ENCODE measurements at regions not wholly inside any gene's neighbourhood (a gene's known extent, or its start where the extent isn't known, plus 50 kb on each side); places are given as distances from the start of the nearest gene placed in this dataset.

DNA sequence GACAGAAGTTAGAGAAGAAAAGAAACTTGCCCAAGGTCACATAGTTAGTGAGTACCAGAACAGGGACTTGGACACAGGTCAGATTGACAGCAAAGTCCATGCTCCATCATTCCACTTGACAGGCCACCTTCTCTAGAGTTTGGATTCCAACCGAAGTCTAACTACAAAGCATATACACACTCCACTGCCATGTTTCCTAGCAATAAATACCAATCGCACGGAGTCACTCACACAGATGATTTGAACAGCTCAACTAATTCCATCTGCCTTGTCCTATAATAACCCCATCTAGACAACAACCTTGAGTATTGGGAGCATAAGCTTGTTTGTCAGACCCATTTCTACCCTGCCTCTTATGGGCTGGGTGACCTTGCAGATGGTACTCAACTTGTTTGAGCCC lies 334.6 kb upstream of the MGAT5 start (continued):
- TF ChIP-seq CTCF (IDR thresholded peaks at IDR 0.05) (no peak), FOXM1 (IDR thresholded peaks at IDR 0.05; ENCODE audit: low read depth) (no peak), CHD2 (IDR thresholded peaks at IDR 0.05; ENCODE audit: low read length, partially characterized antibody) (no peak)
- TF ChIP-seq, protein P1, sequence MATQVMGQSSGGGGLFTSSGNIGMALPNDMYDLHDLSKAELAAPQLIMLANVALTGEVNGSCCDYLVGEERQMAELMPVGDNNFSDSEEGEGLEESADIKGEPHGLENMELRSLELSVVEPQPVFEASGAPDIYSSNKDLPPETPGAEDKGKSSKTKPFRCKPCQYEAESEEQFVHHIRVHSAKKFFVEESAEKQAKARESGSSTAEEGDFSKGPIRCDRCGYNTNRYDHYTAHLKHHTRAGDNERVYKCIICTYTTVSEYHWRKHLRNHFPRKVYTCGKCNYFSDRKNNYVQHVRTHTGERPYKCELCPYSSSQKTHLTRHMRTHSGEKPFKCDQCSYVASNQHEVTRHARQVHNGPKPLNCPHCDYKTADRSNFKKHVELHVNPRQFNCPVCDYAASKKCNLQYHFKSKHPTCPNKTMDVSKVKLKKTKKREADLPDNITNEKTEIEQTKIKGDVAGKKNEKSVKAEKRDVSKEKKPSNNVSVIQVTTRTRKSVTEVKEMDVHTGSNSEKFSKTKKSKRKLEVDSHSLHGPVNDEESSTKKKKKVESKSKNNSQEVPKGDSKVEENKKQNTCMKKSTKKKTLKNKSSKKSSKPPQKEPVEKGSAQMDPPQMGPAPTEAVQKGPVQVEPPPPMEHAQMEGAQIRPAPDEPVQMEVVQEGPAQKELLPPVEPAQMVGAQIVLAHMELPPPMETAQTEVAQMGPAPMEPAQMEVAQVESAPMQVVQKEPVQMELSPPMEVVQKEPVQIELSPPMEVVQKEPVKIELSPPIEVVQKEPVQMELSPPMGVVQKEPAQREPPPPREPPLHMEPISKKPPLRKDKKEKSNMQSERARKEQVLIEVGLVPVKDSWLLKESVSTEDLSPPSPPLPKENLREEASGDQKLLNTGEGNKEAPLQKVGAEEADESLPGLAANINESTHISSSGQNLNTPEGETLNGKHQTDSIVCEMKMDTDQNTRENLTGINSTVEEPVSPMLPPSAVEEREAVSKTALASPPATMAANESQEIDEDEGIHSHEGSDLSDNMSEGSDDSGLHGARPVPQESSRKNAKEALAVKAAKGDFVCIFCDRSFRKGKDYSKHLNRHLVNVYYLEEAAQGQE (IDR thresholded peaks at IDR 0.05; ENCODE audit: low read depth, low read length), result no peak

GRCh38 chr2:133927894-133928293 lies 326.0 kb upstream of the MGAT5 start:
- no peaks in the 10 kb centered on the region for H3K9me3 ChIP-seq
- ChIA-PET POLR2A (no interaction called here), CTCF (no interaction called here)
- H3K27me3 ChIP-seq (ENCODE audit: insufficient read depth), result no peaks in the 10 kb centered on the region
- no peaks in the 10 kb centered on the region for H3K79me2 ChIP-seq (ENCODE audit: insufficient read depth)
- H2AFZ ChIP-seq (ENCODE audit: low read depth), result no peak overlapping the region
- no peak overlapping the region for H3K9ac ChIP-seq
- H3K27ac ChIP-seq (ENCODE audit: low read depth in 2 of 2, low read length in 1 of 2), result no peak overlapping the region
- H3K4me2 ChIP-seq, result no peak overlapping the region
- TF ChIP-seq MXI1 (IDR thresholded peaks at IDR 0.05; ENCODE audit: low read depth, low read length), result no peak
- no peak for TF ChIP-seq SMC3 (IDR thresholded peaks at IDR 0.05; ENCODE audit: low read depth, low read length)
- TF ChIP-seq JUND (IDR thresholded peaks at IDR 0.05), result no peak
- TF ChIP-seq FOXJ3 (CRISPR knock-in tag; IDR thresholded peaks at IDR 0.05), result no peak
- no peak for TF ChIP-seq CHD2 (IDR thresholded peaks at IDR 0.05; ENCODE audit: low read length, partially characterized antibody)
- no peak for TF ChIP-seq ELF1 (IDR thresholded peaks at IDR 0.05)
- TF ChIP-seq, protein P2, sequence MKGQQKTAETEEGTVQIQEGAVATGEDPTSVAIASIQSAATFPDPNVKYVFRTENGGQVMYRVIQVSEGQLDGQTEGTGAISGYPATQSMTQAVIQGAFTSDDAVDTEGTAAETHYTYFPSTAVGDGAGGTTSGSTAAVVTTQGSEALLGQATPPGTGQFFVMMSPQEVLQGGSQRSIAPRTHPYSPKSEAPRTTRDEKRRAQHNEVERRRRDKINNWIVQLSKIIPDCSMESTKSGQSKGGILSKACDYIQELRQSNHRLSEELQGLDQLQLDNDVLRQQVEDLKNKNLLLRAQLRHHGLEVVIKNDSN (IDR thresholded peaks at IDR 0.05; ENCODE audit: borderline replicate concordance, low read depth), result no peak
- no peak for TF ChIP-seq RAD21 (IDR thresholded peaks at IDR 0.05; ENCODE audit: low read length)
- no peak for TF ChIP-seq FOSL2 (IDR thresholded peaks at IDR 0.05; ENCODE audit: borderline replicate concordance, low read depth)
- no peak for TF ChIP-seq TCF12 (IDR thresholded peaks at IDR 0.05)
- no peak for TF ChIP-seq IRF3 (IDR thresholded peaks at IDR 0.05; ENCODE audit: low read depth, low read length)
- TF ChIP-seq, protein P3, sequence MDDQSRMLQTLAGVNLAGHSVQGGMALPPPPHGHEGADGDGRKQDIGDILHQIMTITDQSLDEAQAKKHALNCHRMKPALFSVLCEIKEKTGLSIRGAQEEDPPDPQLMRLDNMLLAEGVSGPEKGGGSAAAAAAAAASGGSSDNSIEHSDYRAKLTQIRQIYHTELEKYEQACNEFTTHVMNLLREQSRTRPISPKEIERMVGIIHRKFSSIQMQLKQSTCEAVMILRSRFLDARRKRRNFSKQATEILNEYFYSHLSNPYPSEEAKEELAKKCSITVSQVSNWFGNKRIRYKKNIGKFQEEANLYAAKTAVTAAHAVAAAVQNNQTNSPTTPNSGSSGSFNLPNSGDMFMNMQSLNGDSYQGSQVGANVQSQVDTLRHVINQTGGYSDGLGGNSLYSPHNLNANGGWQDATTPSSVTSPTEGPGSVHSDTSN (IDR thresholded peaks at IDR 0.05), result no peak
- TF ChIP-seq FOXM1 (IDR thresholded peaks at IDR 0.05; ENCODE audit: low read depth), result no peak
- no peak for TF ChIP-seq RCOR1 (IDR thresholded peaks at IDR 0.05; ENCODE audit: low read length)
- no peak for TF ChIP-seq NFIC (IDR thresholded peaks at IDR 0.05; ENCODE audit: borderline replicate concordance)
- no peak for TF ChIP-seq ZBTB33 (IDR thresholded peaks at IDR 0.05; ENCODE audit: borderline replicate concordance, low read depth)
- no peak for TF ChIP-seq NRF1 (IDR thresholded peaks at IDR 0.05; ENCODE audit: low read depth, low read length)
- WGBS (ENCODE audit: low lambda C conversion rate), result 18% methylated on average over 2 of the region's 2 CpGs
- no peaks in the 10 kb centered on the region for H3F3A ChIP-seq (replicated peaks; ENCODE audit: insufficient read depth)
- H3K36me3 ChIP-seq (replicated peaks in 1 of 2; ENCODE audit: control insufficient read depth in 1 of 2, insufficient read depth in 2 of 2, low read length in 1 of 2), result no peaks in the 10 kb centered on the region
- H3K4me1 ChIP-seq (ENCODE audit: control insufficient read depth in 1 of 2, insufficient read depth in 2 of 2, low read depth in 1 of 2, low read length in 1 of 2), result no peaks in the 10 kb centered on the region
- no peaks in the 10 kb centered on the region for H4K20me1 ChIP-seq (ENCODE audit: insufficient read depth)
- no peak for DNase-seq
- no peak overlapping the region for H3K4me3 ChIP-seq (ENCODE audit: low read depth in 2 of 2, low read length in 1 of 2)
- H3K9me2 ChIP-seq, result 0 out of 2 replicates have a peak, but pooled peaks cover 3% of the 10 kb centered on the region
